ENCODE measurements at regions not wholly inside any gene's neighbourhood (a gene's known extent, or its start where the extent isn't known, plus 50 kb on each side); places are given as distances from the start of the nearest gene placed in this dataset.
"Not testable (repeated sequence)": the region's sequence is repeated elsewhere in the genome, so short reads cannot be mapped to it uniquely, and the experiment has no call there.

DNA sequence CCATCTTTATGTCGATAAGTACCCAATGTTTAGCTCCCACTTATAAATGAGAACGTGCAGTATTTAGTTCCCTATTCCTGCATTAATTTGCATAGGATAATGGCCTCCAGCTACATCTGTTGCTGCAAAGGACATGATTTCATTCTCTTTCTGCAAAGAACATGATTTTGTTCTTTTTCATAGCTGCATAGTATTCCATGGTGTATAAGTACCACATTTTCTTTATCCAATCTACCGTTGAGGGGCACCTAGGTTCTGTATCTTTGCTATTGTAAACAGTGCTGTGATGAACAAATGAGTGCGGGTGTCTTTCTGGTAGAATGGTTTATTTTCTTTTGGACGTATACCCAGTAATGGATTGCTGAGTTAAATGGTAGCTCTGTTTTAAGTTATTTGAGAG, 63.0 kb downstream of the HLX start:
- no peak for DNase-seq

DNA sequence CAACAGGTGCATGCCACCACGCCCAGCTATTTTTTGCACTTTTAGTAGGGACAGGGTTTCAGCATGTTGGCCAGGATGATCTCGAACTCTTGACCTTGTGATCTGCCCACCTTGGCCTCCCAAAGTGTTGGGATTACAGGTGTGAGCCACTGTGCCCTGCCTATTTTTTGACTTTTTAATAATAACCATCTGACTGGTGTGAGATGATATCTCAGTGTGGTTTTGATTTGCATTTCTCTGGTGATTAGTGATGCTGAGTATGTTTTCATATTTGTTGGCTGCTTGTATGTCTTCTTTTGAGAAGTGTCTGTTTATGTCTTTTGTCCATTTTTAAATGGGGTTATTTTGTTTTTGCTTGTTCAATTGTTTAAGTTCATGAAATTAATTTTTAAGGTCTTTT, 63.7 kb downstream of the HLX start:
- DNase-seq, result not testable (repeated sequence)

DNA sequence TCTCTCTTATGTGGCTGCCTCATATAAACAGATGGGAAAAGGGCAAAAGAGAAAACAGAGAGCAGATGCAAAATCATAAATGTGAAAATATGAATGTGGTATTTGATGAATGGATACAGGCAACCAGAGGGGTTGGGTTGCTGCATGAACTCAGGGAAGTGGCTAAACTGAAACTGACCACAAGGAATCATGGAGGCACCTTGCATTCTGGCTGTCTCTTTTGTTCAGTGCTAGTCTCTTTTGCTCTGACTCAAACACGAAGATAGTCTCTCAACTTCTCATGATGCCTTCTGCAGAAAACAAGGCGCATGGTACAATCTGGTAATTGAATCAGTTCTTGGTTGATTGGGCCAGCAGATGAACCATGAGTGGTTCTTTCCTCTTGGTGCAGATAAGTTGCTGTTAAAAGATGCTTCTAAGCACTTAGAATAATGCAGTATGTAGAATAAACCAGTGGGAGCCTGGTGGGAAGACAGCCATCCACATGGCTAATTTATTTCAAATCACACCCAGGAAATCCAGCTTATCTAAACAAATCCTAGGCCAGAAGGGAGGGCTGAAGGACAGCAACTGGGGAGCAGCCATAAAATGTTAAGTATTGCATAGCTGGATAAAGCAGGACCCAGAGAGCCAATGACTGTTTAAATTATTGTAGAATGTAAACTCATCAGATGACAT, 64.2 kb downstream of the HLX start:
- no peak for DNase-seq

DNA sequence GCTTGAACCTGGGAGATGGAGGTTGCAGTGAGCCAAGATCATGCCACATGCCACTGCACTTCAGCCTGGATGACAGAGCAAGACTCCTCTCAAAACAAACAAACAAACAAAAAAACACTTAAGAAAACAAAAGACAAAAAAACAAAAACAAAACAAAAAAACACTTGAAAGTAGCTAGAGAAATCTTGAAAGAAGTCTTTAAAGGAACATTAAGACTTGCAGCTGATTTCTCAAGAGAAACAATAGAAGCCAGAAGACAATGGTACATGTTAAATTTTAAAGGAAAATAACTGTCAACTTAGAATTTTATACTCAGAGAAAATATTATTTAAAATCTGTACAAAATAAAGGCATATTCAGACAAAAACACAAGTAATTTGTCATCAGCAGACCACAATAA, 71.3 kb downstream of the HLX start:
- DNase-seq, result peak; percentile 35

DNA sequence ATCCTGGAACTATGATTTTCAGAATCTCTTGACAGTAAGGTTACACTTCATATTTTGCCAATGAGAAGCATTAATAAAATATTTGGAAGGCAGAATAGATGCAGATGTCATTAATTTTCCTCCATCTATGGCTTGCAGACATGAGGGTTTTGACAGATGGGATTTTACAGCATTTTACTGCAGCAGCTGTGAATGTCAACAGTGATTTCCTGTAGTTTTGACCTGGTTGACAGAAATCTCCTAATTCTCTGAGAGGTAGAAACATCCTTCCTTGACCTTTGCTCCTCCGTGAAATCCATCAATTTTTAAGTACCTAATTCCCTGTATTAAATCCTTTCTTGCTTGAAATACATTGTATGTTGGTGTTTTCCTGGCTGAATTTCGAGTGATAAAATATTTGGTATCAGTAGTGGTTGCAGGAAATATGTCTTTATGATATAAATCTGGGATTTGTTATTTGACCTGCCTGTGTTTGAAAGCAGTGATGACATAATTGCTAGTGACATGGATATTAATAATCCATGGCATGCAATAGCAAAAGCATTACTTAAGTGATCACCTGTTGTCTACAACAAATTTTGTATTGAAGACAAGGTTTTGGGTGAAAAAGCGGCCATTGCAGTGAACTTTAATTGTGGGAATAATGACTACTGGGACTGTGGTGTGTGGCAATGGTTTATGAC, 73.9 kb downstream of the HLX start:
- no peak for DNase-seq

DNA sequence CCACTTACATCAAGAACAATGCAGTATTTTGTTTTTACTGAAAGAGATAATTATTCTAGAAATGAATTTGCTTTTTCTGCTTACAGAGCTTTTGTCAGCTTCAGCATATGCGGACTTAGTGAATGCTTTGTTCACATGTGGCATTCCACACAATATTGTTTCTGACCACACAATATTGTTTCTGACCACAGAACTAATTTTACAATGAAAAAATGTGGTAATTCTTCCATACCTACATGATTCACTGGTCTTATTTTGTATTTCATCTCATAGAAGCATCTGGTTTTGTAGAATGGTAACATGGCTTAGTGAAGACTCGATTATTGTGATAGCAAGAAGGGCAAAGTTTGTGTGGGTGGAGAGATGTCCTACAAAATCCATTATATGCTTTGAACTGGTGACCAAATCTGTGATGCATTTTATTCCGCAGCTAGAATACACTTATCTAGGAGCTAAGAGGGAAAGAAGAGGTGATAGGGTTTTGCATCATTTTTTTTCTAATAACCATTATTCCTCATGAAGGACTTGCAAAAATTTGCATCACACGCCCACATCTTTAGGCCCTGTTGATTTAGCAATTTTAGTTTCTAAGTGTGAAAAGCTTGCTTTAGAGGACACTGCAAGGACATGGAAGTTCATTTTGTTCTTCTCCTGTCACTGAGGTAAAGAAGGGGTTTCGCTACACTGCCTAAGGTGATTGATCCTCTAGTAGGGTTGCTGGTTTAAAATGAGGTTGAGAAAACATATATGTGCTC, 75.3 kb downstream of the HLX start:
- no peak for DNase-seq

DNA sequence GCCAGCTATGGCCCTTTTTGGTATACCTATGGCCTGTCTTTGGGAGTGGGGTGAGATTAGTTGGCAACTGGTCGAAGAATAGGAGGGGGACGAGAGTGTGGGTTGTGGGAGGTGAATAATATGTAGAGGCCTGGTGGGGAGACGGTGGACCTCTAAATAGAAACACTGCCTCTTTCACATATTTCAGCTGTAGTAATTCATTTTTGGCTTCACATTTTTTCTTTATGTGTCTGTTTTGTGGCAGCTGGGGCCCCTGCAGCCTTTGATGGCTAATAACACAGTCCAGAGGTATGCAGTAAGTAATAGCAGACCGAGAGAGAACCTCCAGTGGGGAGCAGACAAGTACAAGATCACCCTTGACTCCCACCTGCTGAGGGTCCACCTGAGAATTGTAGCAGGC, 75.9 kb downstream of the HLX start:
- no peak for DNase-seq

DNA sequence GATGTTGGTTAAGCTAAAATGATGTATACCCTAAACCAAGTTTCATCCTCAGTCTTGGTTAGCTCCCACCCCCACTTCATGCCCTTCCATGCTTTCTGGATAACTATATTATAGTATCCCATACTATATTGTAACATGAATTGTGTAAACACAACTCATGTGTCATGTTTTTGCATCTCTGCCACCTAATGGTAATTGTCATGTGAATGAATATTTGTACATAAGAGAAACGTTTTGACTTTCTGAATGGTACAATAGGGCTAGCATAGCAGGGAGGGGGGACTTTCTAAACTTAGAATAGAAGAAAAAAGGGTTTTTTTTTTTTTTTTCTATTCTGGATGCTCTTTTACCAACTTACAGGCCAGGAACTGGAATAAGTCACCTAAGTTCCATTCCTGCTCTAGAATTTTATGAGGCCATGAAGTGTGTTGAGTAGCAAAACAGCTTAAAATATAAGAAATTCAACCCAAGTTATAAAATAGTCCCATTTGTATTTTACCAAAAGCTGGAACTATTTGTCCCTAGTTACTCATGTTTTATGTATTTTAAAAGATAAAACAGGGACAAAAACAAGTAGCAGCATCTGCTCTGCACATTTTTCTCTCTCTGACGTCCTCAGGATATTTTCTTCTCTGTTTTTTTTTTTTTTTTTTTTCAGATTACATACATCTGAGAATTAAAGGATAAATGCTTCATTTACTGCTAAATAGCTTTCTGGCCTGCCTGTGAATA, 77.4 kb downstream of the HLX start:
- DNase-seq, result no peak

DNA sequence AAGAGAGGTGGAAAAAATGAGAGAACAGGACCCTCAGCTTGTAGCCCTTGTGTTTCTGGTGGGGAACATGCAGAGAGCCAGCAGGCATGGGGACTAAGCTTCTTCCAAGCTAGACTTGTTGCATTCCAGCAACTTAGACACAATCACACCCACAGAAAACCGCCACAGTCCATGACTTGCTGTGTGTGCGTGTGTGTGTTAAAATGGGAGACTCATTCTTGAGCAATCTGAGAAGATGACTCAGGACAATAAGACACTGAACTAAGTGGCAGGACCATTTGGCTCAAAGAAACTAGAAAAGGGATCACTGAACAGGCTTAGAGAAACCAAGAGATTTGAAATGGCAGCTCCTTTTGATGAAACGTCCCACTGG, 78.0 kb downstream of the HLX start:
- peak; percentile 8 for DNase-seq

DNA sequence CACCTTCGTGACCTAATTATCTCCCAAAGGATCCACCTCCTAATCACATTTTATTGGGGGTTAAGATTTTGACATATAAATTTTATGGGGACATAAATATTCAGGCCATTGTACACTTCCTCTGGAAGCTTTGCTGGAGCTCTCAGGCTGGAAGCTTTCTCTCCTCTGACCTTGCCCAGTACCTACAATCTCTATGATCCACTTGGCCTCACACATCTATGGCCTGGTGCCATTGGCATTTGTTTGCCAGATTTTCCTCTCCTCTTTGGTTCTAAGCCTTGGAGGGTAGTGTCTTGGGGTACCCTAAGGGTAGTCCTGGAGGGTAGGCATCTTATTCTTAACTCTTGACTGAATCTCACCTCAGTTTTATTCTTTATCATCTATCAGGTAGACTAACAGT, 79.0 kb downstream of the HLX start:
- no peak for DNase-seq

DNA sequence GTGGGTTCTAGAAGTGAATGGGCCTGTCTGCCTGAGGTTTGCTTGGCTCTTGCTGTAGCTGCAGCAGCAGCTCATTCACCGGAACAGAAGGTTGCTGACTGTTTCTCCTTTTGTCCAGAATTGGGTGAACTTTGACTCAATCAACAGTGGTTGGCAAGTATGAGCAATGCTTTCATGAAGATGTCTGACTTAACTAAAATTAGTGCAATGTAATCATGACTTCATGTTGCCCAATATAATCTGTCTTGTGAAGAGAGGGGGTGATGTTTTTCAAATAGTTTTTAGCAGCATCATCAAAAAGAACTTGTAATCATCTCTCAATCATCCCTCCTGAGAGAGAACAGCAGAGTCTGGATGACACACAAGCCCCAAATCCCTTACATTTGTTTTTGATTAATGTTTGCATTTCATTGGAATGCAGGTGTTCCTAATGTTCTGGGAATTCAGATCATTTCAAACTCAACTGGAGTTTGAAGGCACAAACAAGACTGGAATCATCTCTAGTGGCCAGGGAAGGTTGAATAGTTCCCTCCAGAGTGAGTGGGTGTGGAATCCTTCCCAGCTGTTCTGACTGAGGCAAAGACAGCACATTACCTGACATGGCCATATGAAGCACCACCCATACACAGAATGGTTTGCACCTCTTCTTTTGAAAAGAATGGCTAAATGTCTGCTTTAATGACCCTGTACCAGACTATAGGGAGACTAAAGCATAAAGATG, 82.9 kb downstream of the HLX start:
- no peak for DNase-seq

DNA sequence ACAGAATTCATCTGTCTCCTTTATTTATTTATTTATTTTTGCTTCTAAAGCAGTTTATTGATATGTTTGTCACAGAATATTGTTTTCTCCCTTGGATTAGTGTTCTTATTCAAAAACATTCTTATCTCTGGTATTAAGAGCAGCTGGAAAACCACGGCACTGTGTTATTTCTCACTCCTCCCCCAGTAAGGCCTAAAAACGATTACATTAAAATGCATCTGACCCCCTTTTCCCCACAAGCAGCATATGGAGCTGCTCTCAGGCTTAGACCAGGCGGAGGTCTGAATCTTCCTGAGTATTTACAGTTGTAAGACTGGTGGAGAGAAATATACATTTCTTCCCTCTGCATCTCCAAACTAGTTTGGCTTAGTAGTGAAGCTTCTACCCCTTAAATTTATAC, 86.8 kb downstream of the HLX start:
- DNase-seq, result peak; percentile 62

DNA sequence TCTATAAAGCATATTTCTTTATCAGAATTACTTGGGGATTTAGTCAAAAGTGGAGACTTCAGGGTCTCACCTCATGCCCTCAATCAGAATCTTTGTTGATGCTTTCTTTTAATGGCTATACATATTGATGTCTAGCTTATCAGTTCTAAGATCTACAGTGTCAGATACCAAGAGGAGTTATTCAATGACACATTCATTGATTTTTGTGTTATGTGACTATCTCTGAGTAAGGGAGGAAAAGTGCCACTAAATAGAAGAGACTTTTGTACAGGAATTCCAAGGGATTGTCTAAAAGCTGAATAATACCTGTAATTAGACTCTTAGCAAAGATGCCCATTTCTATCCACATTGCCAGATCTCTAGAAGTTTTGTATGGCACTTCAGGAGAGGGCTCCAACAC, 87.2 kb downstream of the HLX start:
- no peak for DNase-seq

DNA sequence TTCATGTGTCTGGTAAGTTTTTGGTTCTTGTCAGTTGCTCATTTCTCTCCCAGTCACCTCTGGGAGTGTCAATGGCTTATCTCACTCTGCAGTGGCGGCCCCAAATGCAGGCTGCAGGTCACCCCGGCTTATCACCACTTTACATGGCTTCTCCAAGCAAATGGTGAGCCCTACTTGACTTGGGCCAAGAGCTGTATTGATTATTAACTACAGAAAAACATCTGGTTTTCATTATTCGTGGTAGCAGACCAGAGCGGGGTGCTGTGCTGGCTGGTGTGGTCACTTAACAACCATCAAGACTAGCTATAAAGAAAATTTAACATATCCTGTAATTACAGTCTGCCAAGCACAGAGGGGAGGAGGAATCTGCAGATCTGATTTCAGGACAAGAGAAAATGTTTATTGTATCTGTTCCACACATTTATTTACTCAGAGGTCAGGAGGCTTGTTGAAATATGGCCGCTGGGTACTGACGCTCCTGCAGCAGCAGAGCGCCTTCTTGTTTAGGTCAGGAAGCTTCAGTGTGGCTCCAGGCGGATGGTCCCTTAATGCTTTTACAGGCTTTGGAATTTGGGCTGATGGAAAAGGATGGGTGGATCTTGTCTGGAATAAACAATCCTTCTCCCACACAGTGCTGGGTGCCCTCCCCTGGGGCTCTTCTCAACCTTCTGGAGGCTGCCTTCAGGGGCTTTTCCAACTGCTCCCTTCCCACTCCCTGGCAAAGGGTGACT, 87.8 kb downstream of the HLX start:
- peak; percentile 94 for DNase-seq

DNA sequence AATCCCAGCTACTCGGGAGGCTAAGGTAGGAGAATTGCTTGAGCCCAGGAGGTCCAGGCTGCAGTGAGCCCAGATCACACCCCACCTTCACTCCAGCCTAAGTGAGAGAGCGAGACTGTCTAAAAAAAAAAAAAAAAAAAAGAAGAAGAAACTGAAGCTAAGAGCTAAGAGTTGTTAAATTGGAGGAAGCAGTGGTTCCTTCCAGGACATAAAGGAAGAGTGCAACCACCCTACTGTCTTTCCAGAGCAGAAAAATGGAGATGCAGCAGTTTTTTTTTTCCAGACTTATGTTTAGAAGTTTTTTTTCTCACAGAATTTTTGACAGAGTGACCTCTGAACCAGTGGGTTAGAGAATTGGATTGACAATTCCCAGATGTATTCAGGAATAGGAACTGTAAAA, 88.7 kb downstream of the HLX start:
- no peak for DNase-seq

DNA sequence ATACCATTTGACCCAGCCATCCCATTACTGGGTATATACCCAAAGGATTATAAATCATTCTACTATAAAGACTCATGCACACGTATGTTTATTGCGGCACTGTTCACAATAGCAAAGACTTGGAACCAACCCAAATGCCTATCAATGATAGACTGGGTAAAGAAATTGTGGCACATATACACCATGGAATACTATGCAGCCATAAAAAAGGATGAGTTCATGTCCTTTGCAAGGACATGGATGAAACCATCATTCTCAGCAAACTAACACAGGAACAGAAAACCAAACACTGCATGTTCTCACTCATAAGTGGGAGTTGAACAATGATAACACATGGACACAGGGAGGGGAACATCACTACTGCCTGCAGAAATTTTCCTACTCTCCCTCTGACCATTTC, 90.0 kb downstream of the HLX start:
- not testable (repeated sequence) for DNase-seq

DNA sequence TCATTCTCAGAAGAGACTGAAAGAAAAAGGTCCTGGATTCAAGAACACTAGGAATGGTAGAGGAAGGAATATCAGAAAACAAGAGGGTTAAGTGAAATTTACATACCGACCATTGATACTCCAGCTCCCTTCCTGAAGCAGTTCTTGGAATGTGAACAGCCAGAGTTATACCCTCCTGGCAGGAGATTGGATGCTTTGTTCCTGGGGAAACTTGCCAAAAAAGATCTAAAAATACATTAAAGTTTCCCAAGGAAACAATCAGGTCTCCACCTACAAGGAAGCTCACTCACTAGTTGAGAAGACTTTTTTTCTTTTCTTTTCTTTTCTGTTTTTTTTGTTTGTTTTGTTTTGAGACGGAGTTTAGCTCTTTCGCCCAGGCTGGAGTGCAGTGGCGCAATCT, 91.1 kb downstream of the HLX start:
- no peak for DNase-seq

DNA sequence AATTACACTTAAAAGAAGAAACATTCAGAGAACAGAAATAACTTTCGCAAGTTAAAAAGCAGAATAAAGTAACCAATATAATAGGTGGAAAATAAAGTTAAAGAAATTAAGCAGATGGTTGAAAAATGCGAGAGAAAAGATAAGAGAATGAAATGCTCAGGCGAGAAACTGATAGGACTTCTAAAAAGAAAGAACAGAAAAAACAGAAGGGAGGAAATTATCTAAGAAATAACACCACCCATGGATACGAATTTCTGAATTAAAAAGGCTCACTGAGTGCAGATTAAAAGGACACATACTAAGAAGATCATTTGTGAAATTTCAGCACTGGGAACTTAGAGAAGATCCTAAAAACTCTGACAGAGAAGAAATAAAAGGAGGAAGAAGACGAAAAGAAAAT, 92.0 kb downstream of the HLX start:
- peak; percentile 51 for DNase-seq

DNA sequence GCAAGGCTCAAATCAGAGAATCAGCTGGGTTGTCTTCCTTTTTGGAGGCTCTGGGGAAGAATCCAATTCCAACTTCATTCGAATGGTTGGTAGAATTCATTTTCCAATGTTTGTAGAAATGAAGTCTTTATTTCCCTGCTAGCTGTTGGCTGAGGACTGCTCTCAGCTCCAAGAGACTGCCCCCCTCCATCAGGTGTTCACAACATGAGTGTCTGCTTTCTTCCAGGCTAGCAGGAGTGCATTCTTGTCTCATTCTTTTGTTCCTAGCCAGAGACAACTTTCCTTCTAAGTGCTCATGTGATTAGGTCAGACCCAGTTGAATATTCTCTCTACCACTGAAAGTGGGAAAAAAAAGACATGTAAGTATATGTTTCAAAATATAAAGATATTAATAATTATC, 95.2 kb downstream of the HLX start:
- no peak for DNase-seq

DNA sequence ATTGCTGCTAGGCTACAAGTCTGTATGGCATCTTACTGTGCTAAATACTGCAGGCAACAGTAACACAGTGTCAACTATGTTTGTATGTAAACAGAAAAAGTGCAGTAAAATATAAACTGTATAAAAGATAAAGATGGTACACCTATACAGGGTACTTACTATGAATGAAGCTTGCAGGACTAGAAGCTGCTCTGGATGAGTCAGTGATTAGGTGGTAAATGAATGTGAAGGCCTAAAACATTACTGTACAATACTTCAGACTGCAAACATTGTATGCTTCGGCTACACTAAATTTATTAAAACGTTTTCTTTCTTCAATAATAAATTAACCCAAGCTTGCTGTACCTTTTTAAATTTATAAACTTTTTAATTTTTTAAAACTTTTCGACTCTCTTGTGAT, 97.1 kb downstream of the HLX start:
- DNase-seq, result no peak

DNA sequence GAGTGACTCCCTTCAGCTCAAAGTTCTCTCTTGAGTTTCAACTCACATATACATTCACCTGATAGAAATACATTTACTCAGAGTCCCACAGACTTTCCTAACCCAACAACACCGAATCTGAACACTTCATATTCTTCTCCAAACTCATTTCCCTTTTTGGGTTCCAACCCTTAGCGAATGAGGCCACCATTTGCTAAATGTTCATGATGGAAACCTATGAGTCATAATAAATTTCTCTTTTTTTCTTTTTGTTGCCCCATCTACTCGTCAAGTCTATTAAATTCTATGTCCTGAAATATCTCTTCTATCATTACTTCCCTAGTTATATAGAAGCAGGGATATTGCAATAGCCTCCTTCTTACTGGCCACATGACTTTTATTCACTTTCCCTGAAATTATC, 100.1 kb downstream of the HLX start:
- DNase-seq, result no peak

DNA sequence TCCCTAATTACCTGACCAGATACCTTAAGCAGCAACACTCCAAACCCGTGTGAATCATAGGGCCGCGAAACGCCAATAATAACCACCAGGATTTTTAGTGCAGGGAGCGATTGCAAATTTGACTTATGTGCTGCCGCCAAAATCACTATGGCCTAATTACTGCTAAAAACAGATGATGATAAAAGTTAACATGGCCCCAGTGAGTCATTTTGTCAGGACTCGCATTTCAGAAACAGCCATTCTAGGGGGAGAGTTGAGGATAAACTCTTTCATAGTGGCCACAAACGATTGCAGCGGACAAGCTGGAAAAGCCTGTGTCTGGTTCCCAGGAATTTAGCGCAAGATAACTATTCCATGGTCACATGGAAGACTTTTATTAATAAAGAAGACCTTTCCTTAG, 103.4 kb downstream of the HLX start:
- no peak for DNase-seq

Measured in hematopoietic multipotent progenitor cell treated with erythropoietin and hydrocortisone succinate and interleukin-3 and kit ligand, for 6 days (in vitro differentiated cells).